ENCODE measurements at regions not wholly inside any gene's neighbourhood (a gene's known extent, or its start where the extent isn't known, plus 50 kb on each side); places are given as distances from the start of the nearest gene placed in this dataset.

GRCh38 chr5:152205804-152206203, 199.3 kb downstream of the NMUR2 start:
- DNase-seq (ENCODE audit: low read depth in 1 of 2, low spot score in 1 of 2), result no peak
- no peak overlapping the region for H3K27ac ChIP-seq
- H3K27me3 ChIP-seq, result no peaks in the 10 kb centered on the region
- no peaks in the 10 kb centered on the region for H3K9me3 ChIP-seq (ENCODE audit: low read depth)
- no peaks in the 10 kb centered on the region for H3K36me3 ChIP-seq
- TF ChIP-seq CTCF (IDR thresholded peaks at IDR 0.05; ENCODE audit: low read depth, low read length), result no peak
- H3K4me1 ChIP-seq (ENCODE audit: low read depth), result no peaks in the 10 kb centered on the region
- H3K4me3 ChIP-seq, result no peak overlapping the region

- Histone ChIP-seq H3K27me3 (no peaks in the 10 kb centered on the region), H3K9me3 (ENCODE audit: low read depth) (no peaks in the 10 kb centered on the region), H3K36me3 (no peaks in the 10 kb centered on the region), H3K27ac (no peak overlapping the region), H3K4me3 (no peak overlapping the region), H3K4me1 (ENCODE audit: low read depth) (no peaks in the 10 kb centered on the region)
- no peak for DNase-seq (ENCODE audit: low read depth in 1 of 2, low spot score in 1 of 2)
- TF ChIP-seq CTCF (IDR thresholded peaks at IDR 0.05; ENCODE audit: low read depth, low read length), result no peak
Measured at GRCh38 chr5:152202321-152202720, 202.8 kb downstream of the NMUR2 start.

- DNase-seq (ENCODE audit: low read depth in 1 of 2, low spot score in 1 of 2), result no peak
- no peak for TF ChIP-seq CTCF (IDR thresholded peaks at IDR 0.05; ENCODE audit: low read depth, low read length)
- no peaks in the 10 kb centered on the region for H3K4me1 ChIP-seq (ENCODE audit: low read depth)
- H3K4me3 ChIP-seq, result no peak overlapping the region
- H3K27ac ChIP-seq, result no peak overlapping the region
- no peaks in the 10 kb centered on the region for H3K9me3 ChIP-seq (ENCODE audit: low read depth)
- H3K36me3 ChIP-seq, result no peaks in the 10 kb centered on the region
- H3K27me3 ChIP-seq, result no peaks in the 10 kb centered on the region
Measured at GRCh38 chr5:152193391-152194107, 211.5 kb downstream of the NMUR2 start.

- no peaks in the 10 kb centered on the region for H3K27me3 ChIP-seq
- H3K4me3 ChIP-seq, result no peak overlapping the region
- no peak for DNase-seq (ENCODE audit: low read depth in 1 of 2, low spot score in 1 of 2)
- H3K4me1 ChIP-seq (ENCODE audit: low read depth), result no peaks in the 10 kb centered on the region
- no peaks in the 10 kb centered on the region for H3K36me3 ChIP-seq
- no peaks in the 10 kb centered on the region for H3K9me3 ChIP-seq (ENCODE audit: low read depth)
- no peak overlapping the region for H3K27ac ChIP-seq
- TF ChIP-seq CTCF (IDR thresholded peaks at IDR 0.05; ENCODE audit: low read depth, low read length), result no peak
Measured at GRCh38 chr5:152188251-152188650, 216.8 kb downstream of the NMUR2 start.

GRCh38 chr5:152187668-152188067, 217.4 kb downstream of the NMUR2 start:
- Histone ChIP-seq H3K4me3 (no peak overlapping the region), H3K9me3 (ENCODE audit: low read depth) (no peaks in the 10 kb centered on the region), H3K4me1 (ENCODE audit: low read depth) (no peaks in the 10 kb centered on the region), H3K36me3 (no peaks in the 10 kb centered on the region), H3K27me3 (no peaks in the 10 kb centered on the region), H3K27ac (no peak overlapping the region)
- DNase-seq (ENCODE audit: low read depth in 1 of 2, low spot score in 1 of 2), result no peak
- TF ChIP-seq CTCF (IDR thresholded peaks at IDR 0.05; ENCODE audit: low read depth, low read length), result no peak

Data from cardiac muscle cell (in vitro differentiated cells and primary cell).